Activated CD8-positive, alpha-beta memory T cell treated with anti-CD3 and anti-CD28 coated beads, Interleukin-2, amount 50 U/mL, for 1 hour (primary cell): ENCODE measurements at regions not wholly inside any gene's neighbourhood (a gene's known extent, or its start where the extent isn't known, plus 50 kb on each side); places are given as distances from the start of the nearest gene placed in this dataset.
"Not testable (repeated sequence)": the region's sequence is repeated elsewhere in the genome, so short reads cannot be mapped to it uniquely, and the experiment has no call there.

Source experiments
- DNase-seq: peaks from one replicate; pipeline ENCODE4 v3.0.0-alpha.2; 2020; ENCODE audit errors: extremely low read depth

- not testable (repeated sequence) for DNase-seq
Measured at GRCh38 chr17:20842012-20842411, 200.8 kb downstream of the USP22 start.

GRCh38 chr17:20843261-20843660 is 199.6 kb downstream of the USP22 start:
- not testable (repeated sequence) for DNase-seq

DNA sequence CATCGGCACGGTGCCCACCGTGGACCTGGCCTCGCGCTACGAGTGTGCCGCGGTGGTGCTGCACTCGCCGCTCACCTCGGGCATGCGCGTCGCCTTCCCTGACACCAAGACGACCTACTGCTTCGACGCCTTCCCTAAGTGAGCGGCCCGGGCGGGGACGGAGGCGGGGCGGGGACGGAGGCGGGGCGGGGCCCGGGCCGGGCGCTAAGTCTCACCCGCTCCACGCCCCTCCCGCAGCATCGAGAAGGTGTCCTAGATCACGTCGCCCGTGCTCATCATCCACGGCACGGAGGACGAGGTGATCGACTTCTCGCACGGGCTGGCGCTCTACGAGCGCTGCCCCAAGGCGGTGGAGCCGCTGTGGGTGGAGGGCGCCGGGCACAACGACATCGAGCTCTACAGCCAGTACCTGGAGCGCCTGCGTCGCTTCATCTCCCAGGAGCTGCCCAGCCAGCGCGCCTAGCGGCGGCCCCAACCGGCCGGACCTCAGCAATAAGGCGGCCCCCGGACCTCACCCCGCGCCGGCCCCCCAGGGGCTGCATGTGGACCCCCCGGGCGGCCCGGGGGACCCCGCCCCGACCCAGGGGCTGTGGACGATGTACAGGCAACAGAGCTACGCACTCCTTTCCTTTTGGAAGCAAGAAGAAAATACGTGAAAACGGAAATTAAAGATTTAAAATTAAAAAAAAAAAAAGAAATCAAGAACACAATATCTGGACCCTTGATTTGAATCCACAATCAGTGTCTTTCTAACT is 198.8 kb downstream of the USP22 start:
- DNase-seq, result not testable (repeated sequence)

DNA sequence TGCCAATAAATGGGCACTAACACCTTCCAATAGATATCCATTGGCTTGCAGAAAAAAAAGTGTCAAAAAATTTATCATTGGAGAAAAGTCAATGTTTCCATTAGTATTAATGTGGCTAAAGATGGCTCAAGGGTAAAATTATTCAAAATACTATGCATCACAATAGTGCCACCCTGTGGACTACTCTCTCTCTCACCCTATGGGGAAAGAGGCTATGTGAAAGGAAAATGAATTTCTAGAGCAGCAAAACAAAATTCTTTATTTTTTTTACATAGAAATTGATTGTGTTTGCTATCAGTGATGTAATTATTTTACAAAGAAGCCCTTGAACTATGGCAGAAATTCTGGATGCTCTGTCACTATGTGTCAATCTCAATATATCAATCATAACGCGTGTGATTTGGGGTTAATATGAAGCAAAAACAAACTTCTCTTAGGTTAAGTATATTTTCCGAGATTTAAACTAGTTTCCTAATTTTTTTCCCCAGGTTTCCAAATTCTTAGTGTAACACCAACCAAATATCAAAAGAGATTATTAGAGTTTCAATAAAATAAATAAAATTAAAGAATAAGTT is 193.9 kb downstream of the USP22 start:
- not testable (repeated sequence) for DNase-seq

DNA sequence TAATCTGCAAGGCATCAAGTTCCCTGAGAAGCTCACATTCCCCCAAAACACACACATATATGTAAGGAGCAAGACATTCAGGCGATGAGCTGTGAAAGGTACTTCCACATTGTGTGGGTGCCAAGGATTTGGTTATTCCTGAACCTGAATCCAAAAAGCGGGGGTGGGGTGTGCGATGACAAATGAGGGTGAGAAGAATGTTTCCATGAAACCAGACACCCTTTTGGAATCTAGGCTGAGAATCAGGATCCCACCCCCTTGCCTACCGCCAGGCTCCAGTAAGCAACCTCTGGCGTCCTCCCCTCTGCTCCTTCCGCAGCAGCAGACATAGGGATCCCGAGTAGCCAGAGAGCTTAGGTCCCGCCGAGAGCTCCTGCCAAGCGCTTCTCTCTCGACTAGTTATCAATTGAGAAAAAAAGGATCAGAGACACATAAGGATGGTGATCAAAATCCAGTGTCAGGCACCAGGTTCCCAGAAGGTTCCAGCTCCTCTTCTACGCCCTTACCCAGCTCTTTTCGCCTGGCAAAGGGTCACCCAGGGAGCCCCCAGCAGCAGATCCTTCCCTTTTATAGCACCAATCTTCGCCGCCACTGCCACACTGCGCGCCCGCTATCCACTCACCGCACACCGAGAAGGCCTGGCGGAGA is 191.1 kb downstream of the USP22 start:
- not testable (repeated sequence) for DNase-seq

GRCh38 chr17:20852239-20852989 is 190.4 kb downstream of the USP22 start:
- no peak for DNase-seq

DNA sequence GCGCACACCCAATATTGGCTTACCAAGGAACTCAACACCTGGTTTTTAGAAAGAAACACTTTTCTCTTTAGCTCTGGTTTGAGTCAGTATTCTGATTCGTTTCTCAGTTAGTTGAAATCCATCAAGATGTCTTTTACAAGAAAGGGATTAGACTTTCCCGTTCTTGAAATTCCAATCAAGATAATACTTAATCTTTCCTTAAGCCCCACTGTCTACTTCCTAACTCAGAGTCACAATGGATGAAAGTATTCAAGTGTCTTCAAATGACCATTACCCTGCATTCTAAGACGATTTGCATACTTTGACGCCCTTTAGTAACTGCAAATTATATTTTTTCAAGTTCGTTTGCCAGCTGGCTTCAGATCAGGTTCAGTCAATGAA is 189.8 kb downstream of the USP22 start:
- DNase-seq, result no peak

DNA sequence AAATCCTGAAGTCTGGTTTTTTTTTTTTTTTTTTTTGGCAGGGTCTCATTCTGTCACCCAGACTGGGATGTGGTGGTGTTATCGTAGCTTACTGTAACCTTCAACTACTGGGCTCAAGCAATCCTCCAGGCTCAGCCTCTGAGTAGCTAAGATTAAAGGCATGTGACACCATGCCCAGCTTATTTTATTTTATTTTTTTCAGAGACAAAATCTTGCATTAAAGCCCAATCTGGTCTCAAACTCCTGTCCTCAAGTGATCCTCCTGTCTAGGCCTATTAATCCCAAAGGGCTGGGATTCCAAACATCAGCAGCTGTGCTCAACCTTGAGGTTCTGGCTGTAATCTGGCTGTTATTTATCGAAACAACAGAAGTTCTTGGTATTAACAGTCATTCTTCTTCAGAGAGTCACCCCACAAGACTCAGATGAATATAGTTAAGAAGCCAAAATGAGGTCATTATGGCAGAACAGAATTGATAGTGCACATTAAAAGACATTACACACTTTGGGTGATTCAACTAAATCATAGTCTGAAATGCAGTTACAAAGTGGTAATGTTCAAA is 186.8 kb downstream of the USP22 start:
- not testable (repeated sequence) for DNase-seq

DNA sequence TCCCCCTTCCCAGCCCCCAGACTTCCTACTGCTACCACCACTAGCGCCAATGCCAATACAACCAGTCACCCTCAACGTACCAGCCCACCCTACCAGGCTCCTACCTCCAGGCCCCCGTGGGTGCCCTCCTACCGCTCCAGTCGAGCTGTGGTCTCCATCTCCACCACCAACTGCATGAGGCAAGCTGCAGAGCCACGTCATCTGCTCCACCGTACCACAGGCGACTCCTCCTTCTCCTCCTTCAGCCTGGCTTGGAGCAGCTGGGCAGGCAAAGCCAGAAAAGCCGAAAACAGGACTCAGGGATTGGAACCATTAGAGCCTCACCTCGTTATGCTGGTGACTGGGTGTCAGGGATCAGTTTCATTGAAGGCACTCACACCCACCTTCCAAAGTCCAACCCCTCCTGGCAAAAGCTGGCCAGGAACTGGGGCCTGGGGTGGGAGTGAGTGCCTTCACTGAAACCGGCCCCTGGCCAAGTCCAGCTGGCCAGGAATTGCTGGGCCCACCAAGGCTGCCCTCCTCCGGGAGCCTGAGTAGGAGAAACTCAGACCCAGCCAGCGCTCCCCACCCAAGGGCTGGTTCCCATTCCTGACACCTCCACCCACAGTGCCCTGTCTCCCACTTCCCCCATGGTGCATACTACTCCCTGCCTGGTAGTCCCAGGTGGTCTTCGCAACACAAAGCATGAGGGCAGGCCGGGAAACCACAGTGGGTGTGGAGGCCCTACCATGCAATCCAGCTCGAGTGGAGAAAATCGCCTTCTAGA is 176.2 kb downstream of the USP22 start:
- DNase-seq, result not testable (repeated sequence)

GRCh38 chr17:20867436-20867937 is 175.3 kb downstream of the USP22 start:
- not testable (repeated sequence) for DNase-seq

- not testable (repeated sequence) for DNase-seq
Measured at GRCh38 chr17:20867938-20868661, 174.7 kb downstream of the USP22 start.

- DNase-seq, result not testable (repeated sequence)
Measured at GRCh38 chr17:20868662-20869007, 174.2 kb downstream of the USP22 start.

DNA sequence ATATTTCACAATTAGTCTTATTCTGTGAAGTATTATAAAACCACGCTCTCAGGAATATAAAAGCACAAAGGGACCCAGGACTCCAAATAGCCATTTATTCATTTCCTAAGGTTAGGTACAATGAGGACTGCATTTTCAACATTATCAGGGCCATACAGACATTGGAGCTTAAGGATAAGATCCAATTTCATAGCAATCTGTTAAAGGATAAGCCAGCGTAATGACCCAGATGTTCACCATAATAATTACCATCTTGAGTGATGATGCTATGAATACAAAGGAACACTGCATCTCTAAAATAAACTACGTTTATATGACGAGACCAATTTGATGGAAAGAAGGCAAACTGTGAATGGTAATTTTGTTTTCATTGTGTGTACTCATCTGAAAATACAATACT is 169.6 kb downstream of the USP22 start:
- not testable (repeated sequence) for DNase-seq

GRCh38 chr17:20873688-20874328 is 169.0 kb downstream of the USP22 start:
- not testable (repeated sequence) for DNase-seq

GRCh38 chr17:20877384-20877783 is 165.4 kb downstream of the USP22 start:
- not testable (repeated sequence) for DNase-seq

DNA sequence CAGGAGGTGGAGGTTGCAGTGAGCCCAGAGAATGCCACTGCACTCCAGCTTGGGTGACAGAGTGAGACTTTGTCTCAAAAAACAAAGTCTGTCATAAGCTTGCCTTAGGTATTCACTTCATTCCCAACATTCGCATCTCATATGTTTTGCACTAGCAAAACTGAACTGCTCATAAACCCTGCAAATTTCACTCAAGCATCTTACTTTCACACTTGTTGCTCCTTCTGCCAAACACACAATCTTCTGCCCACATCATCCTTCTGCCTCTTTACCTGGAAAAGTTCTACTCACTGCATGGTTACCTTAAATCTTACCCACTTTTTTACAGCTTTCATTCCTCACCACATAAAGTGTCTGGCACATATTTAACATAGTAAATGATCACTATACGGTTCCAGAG is 152.5 kb downstream of the USP22 start:
- no peak for DNase-seq

DNA sequence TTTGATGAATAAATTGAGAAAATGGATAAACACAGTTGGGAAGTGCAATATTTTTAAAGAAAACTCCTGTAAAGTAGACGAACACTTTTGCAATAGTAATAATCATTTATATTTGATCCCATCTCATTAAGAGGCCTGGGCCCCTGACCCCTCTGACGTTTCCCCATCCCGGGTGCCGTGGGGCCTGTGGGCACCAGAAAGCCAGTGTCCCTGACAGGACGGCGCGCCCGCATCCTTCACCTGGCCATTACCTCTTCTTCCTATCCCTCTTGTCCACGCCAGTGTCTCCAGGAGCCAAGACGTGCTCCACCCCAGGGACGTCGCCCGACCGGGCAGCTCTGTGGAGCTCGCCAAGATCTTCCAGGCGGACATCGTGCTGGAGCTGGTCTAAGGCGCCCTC is 147.4 kb downstream of the USP22 start:
- DNase-seq, result not testable (repeated sequence)

- DNase-seq, result no peak
Measured at GRCh38 chr17:20896153-20896649, 146.6 kb downstream of the USP22 start.

- not testable (repeated sequence) for DNase-seq
Measured at GRCh38 chr17:20898726-20899125, 144.1 kb downstream of the USP22 start.

GRCh38 chr17:20902496-20902895 is 140.3 kb downstream of the USP22 start:
- DNase-seq, result not testable (repeated sequence)
